ENCODE measurements at regions not wholly inside any gene's neighbourhood (a gene's known extent, or its start where the extent isn't known, plus 50 kb on each side); places are given as distances from the start of the nearest gene placed in this dataset.

GRCh38 chr5:125199373-125199772 lies 452.9 kb upstream of the ZNF608 start:
- H3K9me3 Mint-ChIP-seq = peaks cover 11% of the 10 kb centered on the region
- ATAC-seq (replicated peaks; ENCODE audit: extremely low read depth, poor library complexity, severe bottlenecking) (no peak), DNase-seq (ENCODE audit: low spot score in 2 of 2) (no peak)
- H3K4me3 Mint-ChIP-seq = no peak overlapping the region
- no peak overlapping the region for H3K27ac Mint-ChIP-seq (ENCODE audit: low read depth)
- H3K4me1 Mint-ChIP-seq = no peaks in the 10 kb centered on the region
- no peaks in the 10 kb centered on the region for H3K27me3 Mint-ChIP-seq
- H3K36me3 Mint-ChIP-seq (ENCODE audit: insufficient read depth) = no peaks in the 10 kb centered on the region

- no peaks in the 10 kb centered on the region for H3K27me3 Mint-ChIP-seq
- H3K9me3 Mint-ChIP-seq = peaks cover 11% of the 10 kb centered on the region
- no peaks in the 10 kb centered on the region for H3K4me1 Mint-ChIP-seq
- H3K36me3 Mint-ChIP-seq (ENCODE audit: insufficient read depth) = no peaks in the 10 kb centered on the region
- no peak for ATAC-seq (replicated peaks; ENCODE audit: extremely low read depth, poor library complexity, severe bottlenecking)
- DNase-seq (ENCODE audit: low spot score in 2 of 2) = no peak
- H3K27ac Mint-ChIP-seq (ENCODE audit: low read depth) = no peak overlapping the region
- no peak overlapping the region for H3K4me3 Mint-ChIP-seq
These were observed 453.8 kb upstream of the ZNF608 start for GRCh38 chr5:125199968-125200865.

- Mint-ChIP-seq H3K4me3 (no peak overlapping the region), H3K4me1 (no peaks in the 10 kb centered on the region), H3K27me3 (no peaks in the 10 kb centered on the region), H3K36me3 (ENCODE audit: insufficient read depth) (no peaks in the 10 kb centered on the region), H3K27ac (ENCODE audit: low read depth) (no peak overlapping the region), H3K9me3 (peaks cover 17% of the 10 kb centered on the region)
- ATAC-seq (replicated peaks; ENCODE audit: extremely low read depth, poor library complexity, severe bottlenecking) = no peak
- DNase-seq (ENCODE audit: low spot score in 2 of 2) = no peak
These were observed 454.5 kb upstream of the ZNF608 start for GRCh38 chr5:125200866-125201373.

GRCh38 chr5:125201446-125202052 lies 455.1 kb upstream of the ZNF608 start:
- Mint-ChIP-seq H3K9me3 (peaks cover 17% of the 10 kb centered on the region), H3K36me3 (ENCODE audit: insufficient read depth) (no peaks in the 10 kb centered on the region), H3K27me3 (no peaks in the 10 kb centered on the region), H3K4me3 (no peak overlapping the region), H3K4me1 (no peaks in the 10 kb centered on the region), H3K27ac (ENCODE audit: low read depth) (no peak overlapping the region)
- DNase-seq (ENCODE audit: low spot score in 2 of 2) = no peak
- no peak for ATAC-seq (replicated peaks; ENCODE audit: extremely low read depth, poor library complexity, severe bottlenecking)

GRCh38 chr5:125202353-125202752 lies 455.9 kb upstream of the ZNF608 start:
- no peak for ATAC-seq (replicated peaks; ENCODE audit: extremely low read depth, poor library complexity, severe bottlenecking)
- H3K4me1 Mint-ChIP-seq = no peaks in the 10 kb centered on the region
- no peak overlapping the region for H3K27ac Mint-ChIP-seq (ENCODE audit: low read depth)
- no peaks in the 10 kb centered on the region for H3K36me3 Mint-ChIP-seq (ENCODE audit: insufficient read depth)
- H3K9me3 Mint-ChIP-seq = peaks cover 17% of the 10 kb centered on the region
- no peaks in the 10 kb centered on the region for H3K27me3 Mint-ChIP-seq
- H3K4me3 Mint-ChIP-seq = no peak overlapping the region
- DNase-seq (ENCODE audit: low spot score in 2 of 2) = no peak

- H3K27ac Mint-ChIP-seq (ENCODE audit: low read depth) = no peak overlapping the region
- H3K4me1 Mint-ChIP-seq = no peaks in the 10 kb centered on the region
- no peaks in the 10 kb centered on the region for H3K36me3 Mint-ChIP-seq (ENCODE audit: insufficient read depth)
- ATAC-seq (replicated peaks; ENCODE audit: extremely low read depth, poor library complexity, severe bottlenecking) = no peak
- no peak for DNase-seq (ENCODE audit: low spot score in 2 of 2)
- no peaks in the 10 kb centered on the region for H3K27me3 Mint-ChIP-seq
- no peak overlapping the region for H3K4me3 Mint-ChIP-seq
- H3K9me3 Mint-ChIP-seq = peaks cover 17% of the 10 kb centered on the region
These were observed 456.5 kb upstream of the ZNF608 start for GRCh38 chr5:125202871-125203438.

- Mint-ChIP-seq H3K4me1 (no peaks in the 10 kb centered on the region), H3K4me3 (no peak overlapping the region), H3K27me3 (no peaks in the 10 kb centered on the region), H3K27ac (ENCODE audit: low read depth) (no peak overlapping the region), H3K9me3 (peaks cover 19% of the 10 kb centered on the region), H3K36me3 (ENCODE audit: insufficient read depth) (no peaks in the 10 kb centered on the region)
- DNase-seq (ENCODE audit: low spot score in 2 of 2) (no peak), ATAC-seq (replicated peaks; ENCODE audit: extremely low read depth, poor library complexity, severe bottlenecking) (no peak)
These were observed 457.5 kb upstream of the ZNF608 start for GRCh38 chr5:125203912-125204311.

GRCh38 chr5:125205601-125206225 lies 459.3 kb upstream of the ZNF608 start:
- H3K9me3 Mint-ChIP-seq = peaks cover 22% of the 10 kb centered on the region
- no peak overlapping the region for H3K27ac Mint-ChIP-seq (ENCODE audit: low read depth)
- DNase-seq (ENCODE audit: low spot score in 2 of 2) (no peak), ATAC-seq (replicated peaks; ENCODE audit: extremely low read depth, poor library complexity, severe bottlenecking) (no peak)
- no peak overlapping the region for H3K4me3 Mint-ChIP-seq
- no peaks in the 10 kb centered on the region for H3K4me1 Mint-ChIP-seq
- H3K36me3 Mint-ChIP-seq (ENCODE audit: insufficient read depth) = no peaks in the 10 kb centered on the region
- no peaks in the 10 kb centered on the region for H3K27me3 Mint-ChIP-seq

GRCh38 chr5:125207856-125208255 lies 461.4 kb upstream of the ZNF608 start:
- ATAC-seq (replicated peaks; ENCODE audit: extremely low read depth, poor library complexity, severe bottlenecking) (no peak), DNase-seq (ENCODE audit: low spot score in 2 of 2) (no peak)
- no peak overlapping the region for H3K27ac Mint-ChIP-seq (ENCODE audit: low read depth)
- peaks cover 16% of the 10 kb centered on the region for H3K9me3 Mint-ChIP-seq
- no peak overlapping the region for H3K4me3 Mint-ChIP-seq
- no peaks in the 10 kb centered on the region for H3K4me1 Mint-ChIP-seq
- no peaks in the 10 kb centered on the region for H3K36me3 Mint-ChIP-seq (ENCODE audit: insufficient read depth)
- no peaks in the 10 kb centered on the region for H3K27me3 Mint-ChIP-seq

- H3K4me3 Mint-ChIP-seq = no peak overlapping the region
- H3K4me1 Mint-ChIP-seq = no peaks in the 10 kb centered on the region
- DNase-seq (ENCODE audit: low spot score in 2 of 2) (no peak), ATAC-seq (replicated peaks; ENCODE audit: extremely low read depth, poor library complexity, severe bottlenecking) (no peak)
- no peak overlapping the region for H3K27ac Mint-ChIP-seq (ENCODE audit: low read depth)
- H3K27me3 Mint-ChIP-seq = no peaks in the 10 kb centered on the region
- no peaks in the 10 kb centered on the region for H3K36me3 Mint-ChIP-seq (ENCODE audit: insufficient read depth)
- H3K9me3 Mint-ChIP-seq = peaks cover 11% of the 10 kb centered on the region
These were observed 463.2 kb upstream of the ZNF608 start for GRCh38 chr5:125209650-125210049.

GRCh38 chr5:125210242-125210947 lies 464.0 kb upstream of the ZNF608 start:
- DNase-seq (ENCODE audit: low spot score in 2 of 2) = no peak

GRCh38 chr5:125214080-125214479 lies 467.6 kb upstream of the ZNF608 start:
- no peak overlapping the region for H3K4me3 Mint-ChIP-seq
- no peaks in the 10 kb centered on the region for H3K36me3 Mint-ChIP-seq (ENCODE audit: insufficient read depth)
- H3K4me1 Mint-ChIP-seq = no peaks in the 10 kb centered on the region
- no peaks in the 10 kb centered on the region for H3K27me3 Mint-ChIP-seq
- H3K27ac Mint-ChIP-seq (ENCODE audit: low read depth) = no peak overlapping the region
- DNase-seq (ENCODE audit: low spot score in 2 of 2) (no peak), ATAC-seq (replicated peaks; ENCODE audit: extremely low read depth, poor library complexity, severe bottlenecking) (no peak)
- H3K9me3 Mint-ChIP-seq = peaks cover 11% of the 10 kb centered on the region

More at GRCh38 chr5:125210242-125210947, 464.0 kb upstream of the ZNF608 start:
- no peaks in the 10 kb centered on the region for H3K4me1 Mint-ChIP-seq
- no peaks in the 10 kb centered on the region for H3K36me3 Mint-ChIP-seq (ENCODE audit: insufficient read depth)
- no peak overlapping the region for H3K27ac Mint-ChIP-seq (ENCODE audit: low read depth)
- H3K27me3 Mint-ChIP-seq = no peaks in the 10 kb centered on the region
- no peak overlapping the region for H3K4me3 Mint-ChIP-seq
- no peak for ATAC-seq (replicated peaks; ENCODE audit: extremely low read depth, poor library complexity, severe bottlenecking)
- H3K9me3 Mint-ChIP-seq = peaks cover 10% of the 10 kb centered on the region
